Upper lobe of left lung (tissue), 6 donors: ENCODE measurements at regions not wholly inside any gene's neighbourhood (a gene's known extent, or its start where the extent isn't known, plus 50 kb on each side); places are given as distances from the start of the nearest gene placed in this dataset.

Source experiments
- ATAC-seq, 2 donors: fragments of 200-7000 bp; cut with Tn5 transposase; one replicate each; pipeline ENCODE4 v1.9.1; 2022; ENCODE audit warnings: mild to moderate bottlenecking in 2 of 2, moderate library complexity in 2 of 2; ENCODE audit not compliant: low FRiP score in 2 of 2
- DNase-seq, 2 donors: peaks; one replicate each; pipeline ENCODE4 v3.0.0-alpha.2; 2019 to 2020
- H3K27ac ChIP-seq, 4 donors: fragments of 200-600 bp; sonication (generic); one replicate each; pipeline ENCODE4 v1.5.1; 2016 to 2019
- H3K27me3 ChIP-seq, 4 donors: fragments of 200-600 bp; sonication (generic); one replicate each; pipeline ENCODE4 v1.5.1; 2017 to 2019
- H3K36me3 ChIP-seq, 4 donors: fragments of 200-600 bp; sonication (generic); one replicate each; pipeline ENCODE4 v1.5.1; 2016 to 2019
- H3K4me1 ChIP-seq, 4 donors: fragments of 200-600 bp; sonication (generic); one replicate each; pipeline ENCODE4 v1.5.1; 2018 to 2019
- H3K4me3 ChIP-seq, 4 donors: fragments of 200-600 bp; sonication (generic); one replicate each; pipeline ENCODE4 v1.5.1; 2017 to 2019; ENCODE audit warnings: mild to moderate bottlenecking in 2 of 4, moderate library complexity in 1 of 4
- H3K9me3 ChIP-seq, 4 donors: fragments of 200-600 bp; sonication (generic); one replicate each; pipeline ENCODE4 v1.5.1; 2018 to 2019
- CTCF ChIP-seq, 6 experiments: fragments of 450-650 bp in 4 of 6; fragments of 200-600 bp in 2 of 6; sonication (generic) in 2 of 6; IDR thresholded peaks; one replicate each; pipeline ENCODE4 v1.5.1; 2016 to 2019; ENCODE audit warnings: antibody characterized with exemption in 6 of 6
- EP300 ChIP-seq, 4 donors: sonication (generic); formaldehyde crosslinking; IDR thresholded peaks; one replicate each; pipeline ENCODE4 v1.5.1; 2017; ENCODE audit warnings: antibody characterized with exemption in 4 of 4, control low read depth in 2 of 4
- POLR2A ChIP-seq, 4 donors: fragments of 450-650 bp; IDR thresholded peaks; one replicate each; pipeline ENCODE4 v1.5.1; 2016 to 2017; ENCODE audit warnings: antibody characterized with exemption in 4 of 4, mild to moderate bottlenecking in 2 of 4
- POLR2AphosphoS5 ChIP-seq, 2 donors: sonication (generic); formaldehyde crosslinking; IDR thresholded peaks; one replicate each; pipeline ENCODE4 v1.5.1; 2017; ENCODE audit warnings: antibody characterized with exemption in 2 of 2
- WGBS, 2 donors: methylation state at CpG; one replicate each; pipeline ENCODE4 v1.1.5; 2017 to 2018; 5-methylcytosine and 5-hydroxymethylcytosine counted together
- donor health status: DM: no; HTN: no; CAD: no; lungs with moderate emphysema.
- donor health status: DM: no; HTN: yes; CAD: no; lungs with severe emphysema.

DNA sequence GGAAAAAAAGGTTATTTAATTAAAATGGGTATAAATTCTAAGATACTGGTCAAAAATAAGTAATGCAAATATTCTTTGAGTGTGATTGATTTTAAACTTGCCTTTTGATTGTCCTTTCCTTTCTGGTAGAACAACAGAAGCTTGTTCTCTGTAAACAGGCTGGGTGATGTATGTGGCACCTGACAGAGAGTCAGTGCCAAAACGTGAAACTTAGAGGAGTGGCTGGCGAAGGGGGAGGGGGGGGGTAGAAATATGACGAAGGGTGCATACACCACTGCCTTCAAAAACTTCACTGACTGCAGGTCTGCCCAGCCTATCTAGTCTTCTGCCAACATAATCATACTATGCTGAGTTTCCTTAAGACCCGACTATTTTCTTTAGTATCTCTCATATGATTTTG is 629.8 kb upstream of the SEMA6A start:
- WGBS, 2 donors, result 81% methylated on average over 4 of the region's 4 CpGs
- DNase-seq, result no peak
- no peaks in the 10 kb centered on the region for H3K36me3 ChIP-seq
- no peak overlapping the region for H3K27ac ChIP-seq
- ATAC-seq, result no peak
- TF ChIP-seq POLR2AphosphoS5 (IDR thresholded peaks at IDR 0.05), result no peak
- TF ChIP-seq EP300 (IDR thresholded peaks at IDR 0.05), result no peak
- TF ChIP-seq POLR2A (IDR thresholded peaks at IDR 0.05), result no peak
- TF ChIP-seq CTCF (IDR thresholded peaks at IDR 0.05), result no peak
- no peaks in the 10 kb centered on the region for H3K27me3 ChIP-seq
- no peaks in the 10 kb centered on the region for H3K9me3 ChIP-seq
- H3K4me1 ChIP-seq, result no peaks in the 10 kb centered on the region
- no peak overlapping the region for H3K4me3 ChIP-seq

DNA sequence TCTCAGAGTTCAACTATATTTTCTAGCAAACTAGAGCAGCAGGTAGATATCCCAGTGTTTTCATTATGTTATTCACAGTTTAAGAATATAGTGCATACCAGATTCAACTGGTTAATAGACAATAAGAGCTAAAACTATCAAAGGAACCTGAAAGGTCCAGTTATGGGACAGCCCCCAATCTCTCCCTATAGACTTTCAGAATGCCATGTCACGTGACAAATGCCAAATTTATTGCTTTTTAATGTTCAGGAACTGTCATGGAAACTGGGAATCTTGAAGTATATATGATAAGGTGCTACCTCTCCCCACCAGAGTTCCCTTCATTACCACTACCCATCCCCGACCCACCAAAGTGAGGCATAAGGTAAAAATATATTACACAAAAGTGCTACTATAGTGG is 629.0 kb upstream of the SEMA6A start:
- H3K27me3 ChIP-seq, result no peaks in the 10 kb centered on the region
- H3K4me3 ChIP-seq, result no peak overlapping the region
- H3K36me3 ChIP-seq, result no peaks in the 10 kb centered on the region
- H3K27ac ChIP-seq, result no peak overlapping the region
- ATAC-seq, result no peak
- TF ChIP-seq POLR2AphosphoS5 (IDR thresholded peaks at IDR 0.05) (no peak), POLR2A (IDR thresholded peaks at IDR 0.05) (no peak), EP300 (IDR thresholded peaks at IDR 0.05) (no peak), CTCF (IDR thresholded peaks at IDR 0.05) (no peak)
- no peak for DNase-seq
- 82 to 87% methylated on average over 2 of the region's 2 CpGs for WGBS, 2 donors
- no peaks in the 10 kb centered on the region for H3K4me1 ChIP-seq
- H3K9me3 ChIP-seq, result no peaks in the 10 kb centered on the region

GRCh38 chr5:117201001-117201400 is 626.4 kb upstream of the SEMA6A start:
- H3K4me3 ChIP-seq, result no peak overlapping the region
- no peaks in the 10 kb centered on the region for H3K27me3 ChIP-seq
- TF ChIP-seq EP300 (IDR thresholded peaks at IDR 0.05), result no peak
- TF ChIP-seq CTCF (IDR thresholded peaks at IDR 0.05), result no peak
- TF ChIP-seq POLR2AphosphoS5 (IDR thresholded peaks at IDR 0.05), result no peak
- TF ChIP-seq POLR2A (IDR thresholded peaks at IDR 0.05), result no peak
- DNase-seq, result no peak
- no peak for ATAC-seq
- H3K36me3 ChIP-seq, result no peaks in the 10 kb centered on the region
- no peaks in the 10 kb centered on the region for H3K9me3 ChIP-seq
- H3K27ac ChIP-seq, result no peak overlapping the region
- no peaks in the 10 kb centered on the region for H3K4me1 ChIP-seq
- WGBS, 2 donors, result 50% methylated on average over 1 of the region's 1 CpG

- H3K4me3 ChIP-seq, result no peak overlapping the region
- no peak for TF ChIP-seq POLR2AphosphoS5 (IDR thresholded peaks at IDR 0.05)
- TF ChIP-seq CTCF (IDR thresholded peaks at IDR 0.05), result no peak
- TF ChIP-seq EP300 (IDR thresholded peaks at IDR 0.05), result no peak
- TF ChIP-seq POLR2A (IDR thresholded peaks at IDR 0.05), result no peak
- no peaks in the 10 kb centered on the region for H3K4me1 ChIP-seq
- DNase-seq (no peak), ATAC-seq (no peak)
- H3K36me3 ChIP-seq, result no peaks in the 10 kb centered on the region
- no peak overlapping the region for H3K27ac ChIP-seq
- no peaks in the 10 kb centered on the region for H3K9me3 ChIP-seq
- H3K27me3 ChIP-seq, result no peaks in the 10 kb centered on the region
These were observed 620.5 kb upstream of the SEMA6A start for GRCh38 chr5:117195076-117195475.

- Histone ChIP-seq H3K36me3 (no peaks in the 10 kb centered on the region), H3K27me3 (no peaks in the 10 kb centered on the region), H3K27ac (no peak overlapping the region), H3K9me3 (no peaks in the 10 kb centered on the region), H3K4me1 (no peaks in the 10 kb centered on the region), H3K4me3 (no peak overlapping the region)
- WGBS, 2 donors, result 81 to 91% methylated on average over 2 of the region's 2 CpGs
- DNase-seq (no peak), ATAC-seq (no peak)
- no peak for TF ChIP-seq EP300 (IDR thresholded peaks at IDR 0.05)
- TF ChIP-seq POLR2A (IDR thresholded peaks at IDR 0.05), result no peak
- TF ChIP-seq POLR2AphosphoS5 (IDR thresholded peaks at IDR 0.05), result no peak
- no peak for TF ChIP-seq CTCF (IDR thresholded peaks at IDR 0.05)
These were observed 616.6 kb upstream of the SEMA6A start for GRCh38 chr5:117191251-117191650.
